SJSA1 (cell line): ENCODE measurements at regions not wholly inside any gene's neighbourhood (a gene's known extent, or its start where the extent isn't known, plus 50 kb on each side); places are given as distances from the start of the nearest gene placed in this dataset.

Experiments
- DNase-seq, 2 experiments: peaks; one replicate each; pipeline ENCODE4 v3.0.0-alpha.2; 2015 to 2020; ENCODE audit warnings: low spot score in 2 of 2, low read depth in 1 of 2
- H3K27ac ChIP-seq: fragments of 250-450 bp; sonication (Bioruptor Pico); 2 replicates; pipeline ENCODE4 v1.5.1; 2020; ENCODE audit warnings: mild to moderate bottlenecking, moderate library complexity
- H3K27me3 ChIP-seq: fragments of 250-450 bp; sonication (Bioruptor Pico); replicated peaks from 2 replicates; pipeline ENCODE4 v1.5.1; 2020; ENCODE audit warnings: mild to moderate bottlenecking, moderate library complexity
- H3K36me3 ChIP-seq: fragments of 250-450 bp; sonication (Bioruptor Pico); 2 replicates; pipeline ENCODE4 v1.5.1; 2020; ENCODE audit warnings: mild to moderate bottlenecking
- H3K4me1 ChIP-seq: fragments of 250-450 bp; sonication (Bioruptor Pico); replicated peaks from 2 replicates; pipeline ENCODE4 v1.6.1; 2021; ENCODE audit warnings: mild to moderate bottlenecking
- H3K4me3 ChIP-seq: fragments of 250-450 bp; sonication (Bioruptor Pico); 2 replicates; pipeline ENCODE4 v1.5.1; 2020; ENCODE audit warnings: mild to moderate bottlenecking
- H3K9me3 ChIP-seq: fragments of 250-450 bp; sonication (Bioruptor Pico); replicated peaks from 2 replicates; pipeline ENCODE4 v1.5.1; 2020; ENCODE audit warnings: mild to moderate bottlenecking

DNA sequence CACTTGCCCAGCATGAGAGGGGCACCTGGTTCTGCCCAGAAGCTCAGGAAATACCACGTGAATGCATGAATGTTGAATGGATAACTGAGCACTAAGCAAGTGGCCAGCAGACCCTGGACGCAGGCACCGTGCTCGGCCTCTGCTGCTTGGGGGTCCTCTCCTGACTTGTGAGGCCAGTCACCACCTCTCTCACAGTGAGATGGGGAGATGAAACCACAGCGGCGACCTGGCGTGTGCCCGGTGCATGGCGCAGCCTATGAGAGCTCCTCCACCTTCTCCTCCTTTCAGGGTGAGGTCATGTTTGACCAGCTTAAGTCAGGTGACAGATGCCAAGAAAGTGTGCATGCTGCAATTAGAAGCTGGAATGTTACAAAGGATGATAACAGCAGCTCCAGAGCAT lies 75.5 kb downstream of the HMX1 start:
- Histone ChIP-seq H3K27ac (no peak overlapping the region), H3K9me3 (no peaks in the 10 kb centered on the region), H3K27me3 (no peaks in the 10 kb centered on the region), H3K4me1 (no peaks in the 10 kb centered on the region), H3K36me3 (no peaks in the 10 kb centered on the region), H3K4me3 (no peak overlapping the region)
- DNase-seq, result no peak

DNA sequence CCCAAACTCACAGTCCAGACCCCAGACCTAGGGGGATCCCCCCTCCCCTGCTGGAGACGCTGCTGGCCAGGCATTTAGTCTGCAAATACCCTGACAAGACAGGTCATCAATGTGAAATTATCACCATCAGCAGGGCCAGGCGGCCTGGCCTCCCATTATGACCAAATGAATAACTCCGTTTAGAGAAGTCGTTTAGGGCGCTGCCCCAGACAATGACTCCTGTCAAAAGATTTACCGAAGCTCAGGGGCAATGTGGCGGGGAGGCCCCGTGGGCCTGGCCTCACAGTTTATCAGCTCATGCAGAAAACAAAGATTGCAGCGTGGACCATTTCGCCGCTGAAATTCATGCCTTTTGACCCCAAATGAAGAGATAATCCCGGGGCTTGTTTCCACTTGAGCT lies 76.5 kb downstream of the HMX1 start:
- no peak overlapping the region for H3K4me3 ChIP-seq
- no peaks in the 10 kb centered on the region for H3K27me3 ChIP-seq
- no peaks in the 10 kb centered on the region for H3K36me3 ChIP-seq
- no peaks in the 10 kb centered on the region for H3K4me1 ChIP-seq
- no peak overlapping the region for H3K27ac ChIP-seq
- H3K9me3 ChIP-seq, result no peaks in the 10 kb centered on the region
- no peak for DNase-seq

DNA sequence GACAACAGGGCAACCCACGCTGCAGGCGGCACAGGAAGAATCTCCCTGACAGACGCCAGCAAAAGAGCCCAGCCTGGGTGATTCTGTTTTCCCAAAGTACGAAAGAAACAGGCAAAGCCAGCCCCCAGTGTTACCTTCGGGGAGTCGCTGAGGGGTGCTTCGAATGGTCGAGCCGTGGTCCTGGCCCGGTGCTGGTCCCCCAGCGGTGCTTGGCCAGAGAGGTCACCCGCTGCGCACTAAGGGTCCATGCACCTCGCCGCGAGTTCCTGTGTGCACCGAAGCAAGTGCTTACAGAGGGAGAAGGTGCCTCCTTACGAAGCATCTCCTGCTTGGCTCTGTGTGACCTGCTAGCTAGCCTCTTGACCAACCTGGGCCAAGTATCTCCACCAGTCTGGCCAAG lies 77.1 kb downstream of the HMX1 start:
- no peak for DNase-seq
- no peaks in the 10 kb centered on the region for H3K4me1 ChIP-seq

DNA sequence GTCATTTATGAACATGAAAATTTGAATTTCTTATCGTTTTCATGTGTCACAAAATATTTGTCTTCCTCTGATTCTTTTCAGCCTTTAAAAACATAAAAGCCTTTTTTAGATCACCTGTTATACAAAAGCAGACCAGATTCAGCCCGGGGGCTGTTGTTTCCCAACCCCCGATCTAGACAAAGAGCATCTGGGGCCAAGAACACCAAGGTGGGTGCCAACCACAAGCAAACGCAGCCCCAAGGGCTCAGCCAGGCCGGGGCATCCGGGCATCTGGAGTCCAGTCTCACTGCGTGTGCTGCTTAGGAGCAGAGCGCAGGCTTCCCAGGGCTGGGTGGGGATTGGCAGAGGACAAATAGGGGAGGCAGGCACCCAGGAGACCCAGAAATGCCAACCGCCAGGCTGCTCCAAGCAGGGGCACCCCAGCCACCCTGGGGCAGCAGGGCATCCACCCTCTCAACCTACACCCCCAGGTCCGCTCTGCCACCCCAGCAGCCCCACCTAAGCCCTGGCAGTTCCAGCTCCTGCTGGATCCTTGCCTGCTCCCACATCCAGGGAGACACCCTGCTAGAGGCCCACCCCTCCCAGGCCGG lies 78.0 kb downstream of the HMX1 start:
- H3K27me3 ChIP-seq, result no peaks in the 10 kb centered on the region
- H3K4me3 ChIP-seq, result no peak overlapping the region
- DNase-seq, result no peak
- no peaks in the 10 kb centered on the region for H3K4me1 ChIP-seq
- no peak overlapping the region for H3K27ac ChIP-seq
- H3K36me3 ChIP-seq, result no peaks in the 10 kb centered on the region
- H3K9me3 ChIP-seq, result no peaks in the 10 kb centered on the region

More for the DNA sequence above, 77.1 kb downstream of the HMX1 start:
- Histone ChIP-seq H3K4me3 (no peak overlapping the region), H3K36me3 (no peaks in the 10 kb centered on the region), H3K27me3 (no peaks in the 10 kb centered on the region), H3K27ac (no peak overlapping the region), H3K9me3 (no peaks in the 10 kb centered on the region)

DNA sequence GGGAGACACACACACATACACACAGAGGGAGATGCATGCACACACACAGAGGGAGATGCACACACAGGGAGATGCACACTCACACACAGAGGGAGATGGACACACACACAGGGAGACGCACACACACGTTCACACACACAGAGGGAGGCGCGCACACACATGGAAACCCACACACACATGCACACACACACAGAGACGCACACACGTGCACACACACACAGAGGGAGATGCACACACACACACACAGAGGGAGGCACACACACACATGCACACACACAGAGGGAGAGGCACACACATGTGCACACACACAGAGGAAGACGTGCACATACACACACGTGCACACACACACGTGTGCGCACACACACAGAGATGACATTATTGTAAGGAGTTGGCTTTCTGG lies 79.1 kb downstream of the HMX1 start:
- Histone ChIP-seq H3K27ac (no peak overlapping the region), H3K36me3 (no peaks in the 10 kb centered on the region), H3K27me3 (no peaks in the 10 kb centered on the region), H3K4me1 (no peaks in the 10 kb centered on the region), H3K9me3 (no peaks in the 10 kb centered on the region), H3K4me3 (no peak overlapping the region)
- DNase-seq, result no peak

DNA sequence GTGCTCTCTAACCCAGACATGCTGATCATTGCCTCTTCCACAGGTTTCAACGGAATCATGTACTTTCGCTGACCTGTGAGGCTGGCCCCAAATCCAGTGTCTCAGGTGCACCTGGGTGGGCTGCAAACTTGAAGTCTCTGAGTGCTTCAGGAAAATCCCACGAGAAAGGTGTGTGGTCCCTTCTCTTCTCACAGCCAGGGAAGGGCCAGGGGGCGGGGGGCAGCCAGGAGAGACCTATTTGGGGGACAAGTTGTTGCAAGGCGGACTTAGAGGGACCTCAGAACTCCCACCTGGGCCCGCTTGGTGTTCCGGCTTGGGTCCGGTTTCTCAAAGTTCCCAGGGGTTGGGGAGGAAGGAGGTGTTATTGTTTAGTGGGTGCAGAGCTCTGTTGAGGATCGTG lies 80.0 kb downstream of the HMX1 start:
- no peak for DNase-seq
- Histone ChIP-seq H3K4me3 (no peak overlapping the region), H3K9me3 (no peaks in the 10 kb centered on the region), H3K36me3 (no peaks in the 10 kb centered on the region), H3K4me1 (no peaks in the 10 kb centered on the region), H3K27ac (no peak overlapping the region), H3K27me3 (no peaks in the 10 kb centered on the region)

DNA sequence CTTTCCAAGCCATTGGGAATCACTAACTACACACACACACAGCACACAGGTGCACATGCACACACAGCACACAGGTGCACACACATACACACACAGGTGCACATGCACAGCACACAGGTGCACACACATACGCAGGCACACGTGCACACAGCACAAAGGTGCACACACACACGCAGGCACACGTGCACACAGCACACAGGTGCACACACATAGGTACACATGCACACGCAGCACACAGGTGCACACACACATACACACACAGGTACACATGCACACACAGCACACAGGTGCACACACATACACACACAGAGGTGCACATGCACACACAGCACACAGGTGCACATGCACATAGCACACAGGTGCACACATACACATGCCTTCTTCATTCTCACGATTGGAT lies 80.9 kb downstream of the HMX1 start:
- H3K36me3 ChIP-seq, result no peaks in the 10 kb centered on the region
- no peak for DNase-seq
- H3K9me3 ChIP-seq, result no peaks in the 10 kb centered on the region
- H3K4me1 ChIP-seq, result no peaks in the 10 kb centered on the region
- no peak overlapping the region for H3K4me3 ChIP-seq
- H3K27me3 ChIP-seq, result no peaks in the 10 kb centered on the region
- H3K27ac ChIP-seq, result no peak overlapping the region

DNA sequence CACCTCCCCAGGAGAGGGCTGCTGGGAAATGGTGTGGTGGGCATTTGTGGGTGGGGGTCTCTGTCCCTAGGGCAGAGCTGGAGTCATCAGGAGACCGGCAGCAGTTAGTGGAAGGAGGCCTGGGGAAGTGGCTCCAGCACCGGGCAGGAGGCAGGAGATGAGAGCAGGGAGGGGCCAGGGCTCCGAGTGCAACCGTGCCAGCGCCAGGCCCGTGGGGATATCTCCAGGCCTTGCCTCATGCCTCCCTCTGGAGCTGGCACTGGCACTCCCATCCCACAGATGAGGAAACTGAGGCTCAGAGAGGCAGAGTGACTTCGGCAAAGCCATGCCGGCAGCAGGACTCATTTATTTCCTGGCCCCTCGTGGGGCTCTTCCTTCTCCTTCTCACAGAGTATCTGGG lies 83.5 kb downstream of the HMX1 start:
- H3K27ac ChIP-seq, result no peak overlapping the region
- no peak for DNase-seq
- H3K9me3 ChIP-seq, result no peaks in the 10 kb centered on the region
- H3K4me1 ChIP-seq, result no peaks in the 10 kb centered on the region
- no peak overlapping the region for H3K4me3 ChIP-seq
- no peaks in the 10 kb centered on the region for H3K27me3 ChIP-seq
- H3K36me3 ChIP-seq, result no peaks in the 10 kb centered on the region

DNA sequence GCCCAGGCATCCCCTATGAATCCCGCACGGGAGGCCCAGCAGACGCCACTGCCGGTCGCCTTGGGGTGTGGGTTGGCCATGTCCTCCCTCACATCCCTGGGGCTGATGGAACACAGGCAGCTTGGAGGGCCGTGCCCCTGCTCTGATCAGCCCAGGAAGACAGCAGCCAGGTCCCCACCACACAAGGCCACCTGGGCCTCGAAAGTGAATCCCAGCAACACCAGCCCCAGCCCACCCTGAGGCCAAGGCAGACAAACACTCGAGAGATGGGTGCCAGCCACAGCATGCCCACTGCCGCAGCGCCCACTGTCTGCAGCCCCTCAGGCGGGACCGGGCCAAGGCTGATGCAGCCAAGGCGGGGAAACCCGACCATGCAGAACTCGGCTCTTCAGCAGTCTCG lies 85.5 kb downstream of the HMX1 start:
- no peaks in the 10 kb centered on the region for H3K9me3 ChIP-seq
- no peak overlapping the region for H3K27ac ChIP-seq

DNA sequence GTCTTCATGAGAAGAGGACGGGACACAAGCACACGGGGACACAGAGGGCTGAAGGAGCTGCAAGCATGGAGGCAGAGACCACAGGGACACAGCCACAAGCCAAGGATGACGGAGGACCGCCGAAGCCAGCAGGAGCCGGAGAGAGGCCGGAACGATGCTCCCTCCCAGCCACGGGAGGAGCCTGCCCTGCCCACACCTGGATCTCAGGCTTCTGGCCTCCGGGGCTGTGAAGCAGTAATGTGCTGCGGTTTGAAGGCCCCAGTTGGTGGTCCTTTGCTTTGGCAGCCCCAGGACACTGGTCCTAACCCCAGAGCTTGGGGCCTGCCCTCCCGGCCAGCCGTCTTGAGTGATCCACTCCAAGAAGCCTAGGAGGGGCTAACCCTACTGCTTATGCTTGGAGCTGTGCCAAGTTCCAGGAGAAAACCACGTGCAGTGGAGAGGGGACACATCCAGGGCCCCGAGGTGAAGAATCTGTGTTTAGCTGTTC lies 85.9 kb downstream of the HMX1 start:
- no peaks in the 10 kb centered on the region for H3K36me3 ChIP-seq
- no peak for DNase-seq

More for the DNA sequence above, 85.5 kb downstream of the HMX1 start:
- no peaks in the 10 kb centered on the region for H3K36me3 ChIP-seq
- H3K4me1 ChIP-seq, result no peaks in the 10 kb centered on the region
- H3K4me3 ChIP-seq, result no peak overlapping the region
- DNase-seq, result no peak
- H3K27me3 ChIP-seq, result no peaks in the 10 kb centered on the region

DNA sequence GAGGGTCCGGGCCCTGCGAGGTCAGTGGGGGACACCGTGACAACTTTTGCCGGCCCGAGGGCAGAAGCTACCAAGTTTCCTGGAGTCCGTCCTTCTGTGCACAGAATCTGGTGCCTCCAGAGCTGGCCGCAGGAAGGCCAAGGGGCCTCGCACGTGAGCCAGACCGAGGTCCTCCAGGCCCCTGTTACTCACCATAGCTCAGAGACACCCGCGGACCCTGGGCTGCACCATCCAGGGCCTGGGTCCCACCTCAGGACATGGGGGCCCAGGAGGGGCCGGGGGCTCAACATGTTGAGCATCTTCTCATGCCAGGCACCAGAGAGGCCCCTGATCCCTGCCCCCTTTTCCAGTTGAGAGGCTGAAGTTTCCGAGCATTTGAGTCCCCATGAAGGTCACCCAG lies 87.9 kb downstream of the HMX1 start:
- Histone ChIP-seq H3K4me3 (no peak overlapping the region), H3K9me3 (no peaks in the 10 kb centered on the region), H3K27ac (no peak overlapping the region), H3K27me3 (no peaks in the 10 kb centered on the region), H3K4me1 (peaks cover 8% of the 10 kb centered on the region), H3K36me3 (no peaks in the 10 kb centered on the region)
- DNase-seq, result no peak

More for the DNA sequence above, 85.9 kb downstream of the HMX1 start:
- Histone ChIP-seq H3K9me3 (no peaks in the 10 kb centered on the region), H3K4me1 (no peaks in the 10 kb centered on the region), H3K27me3 (no peaks in the 10 kb centered on the region), H3K4me3 (no peak overlapping the region), H3K27ac (no peak overlapping the region)

DNA sequence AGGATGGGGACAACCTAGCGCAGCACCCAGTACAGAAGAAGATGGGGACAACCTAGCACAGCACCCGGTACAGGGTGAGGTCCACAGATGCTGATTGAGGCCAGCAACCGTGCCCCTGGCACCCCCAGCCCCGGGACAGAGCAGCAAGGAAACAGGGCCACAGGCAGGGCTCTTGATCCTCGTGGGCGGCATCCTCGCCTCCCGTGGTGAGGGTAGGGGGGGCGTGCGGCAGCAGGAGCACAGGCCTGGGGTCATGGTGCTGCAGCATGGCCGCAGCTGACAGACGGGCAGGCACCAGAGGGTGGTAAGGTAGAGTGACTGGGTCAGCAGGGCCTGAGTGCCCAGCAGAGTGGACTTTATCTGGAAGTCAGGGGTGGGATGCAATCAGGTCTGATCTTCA lies 89.5 kb downstream of the HMX1 start:
- Histone ChIP-seq H3K27ac (no peak overlapping the region), H3K4me1 (peaks cover 15% of the 10 kb centered on the region), H3K36me3 (no peaks in the 10 kb centered on the region), H3K9me3 (no peaks in the 10 kb centered on the region), H3K27me3 (no peaks in the 10 kb centered on the region), H3K4me3 (no peak overlapping the region)
- no peak for DNase-seq

DNA sequence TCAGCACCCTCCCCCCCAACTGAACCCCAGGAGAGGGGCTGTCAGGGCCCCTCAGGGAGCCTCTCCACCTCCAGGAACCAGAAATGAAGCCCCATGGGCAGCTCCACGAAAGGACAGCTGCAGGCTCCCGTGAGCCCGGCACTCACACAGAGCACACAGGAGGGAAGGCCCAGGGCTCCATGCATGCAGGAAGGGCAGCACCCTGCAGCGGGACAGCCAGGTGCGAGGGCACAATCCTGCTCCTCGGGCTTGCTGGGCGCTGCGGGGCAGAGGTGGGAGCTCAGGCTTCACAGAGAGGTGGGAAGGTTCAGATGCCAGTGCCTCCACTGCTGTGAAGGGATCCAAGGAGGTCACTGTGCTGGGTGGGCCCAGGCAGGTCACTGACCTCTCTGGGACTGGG lies 90.0 kb downstream of the HMX1 start:
- no peak overlapping the region for H3K27ac ChIP-seq

DNA sequence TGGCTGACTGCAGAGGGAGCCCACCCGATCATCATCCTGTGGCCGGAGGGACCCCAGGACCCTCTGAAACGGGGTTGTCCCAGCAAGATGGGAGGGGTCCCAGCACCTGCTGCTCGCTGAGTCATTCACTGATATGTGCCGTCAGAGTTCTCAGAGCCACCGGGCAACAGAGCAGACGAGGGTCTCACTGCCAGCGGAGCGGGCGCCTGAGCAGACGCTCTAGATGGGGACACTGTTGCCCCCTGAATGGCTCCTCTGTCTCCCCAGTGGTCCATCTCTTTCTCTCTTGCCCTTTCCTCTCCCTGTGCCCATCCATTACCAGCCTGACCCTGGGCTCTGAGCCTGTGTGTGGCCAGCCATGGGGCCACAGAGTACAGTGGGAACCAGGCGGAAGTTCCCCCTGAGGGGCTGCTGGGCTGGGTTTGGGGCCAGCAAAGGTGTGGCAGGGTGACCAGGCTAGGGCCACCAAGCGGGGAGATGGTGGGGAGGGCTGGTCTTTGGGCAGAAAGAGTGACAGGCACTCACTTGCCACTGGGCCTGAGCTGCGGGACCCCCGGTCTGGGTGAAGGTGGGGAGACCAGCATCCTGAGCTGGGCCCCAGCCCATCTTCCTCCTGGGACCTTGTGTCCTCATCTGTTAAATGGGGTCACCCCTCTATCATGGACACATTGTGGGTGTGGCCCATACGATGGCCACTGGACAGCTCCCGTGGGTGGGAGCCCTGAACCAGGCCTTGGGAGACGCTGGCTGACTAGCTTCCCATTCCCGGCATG lies 90.9 kb downstream of the HMX1 start:
- Histone ChIP-seq H3K27me3 (no peaks in the 10 kb centered on the region), H3K9me3 (no peaks in the 10 kb centered on the region)

More for the DNA sequence above, 90.0 kb downstream of the HMX1 start:
- Histone ChIP-seq H3K4me1 (peaks cover 15% of the 10 kb centered on the region), H3K36me3 (no peaks in the 10 kb centered on the region), H3K9me3 (no peaks in the 10 kb centered on the region), H3K27me3 (no peaks in the 10 kb centered on the region), H3K4me3 (no peak overlapping the region)
- DNase-seq, result no peak

More for the DNA sequence above, 90.9 kb downstream of the HMX1 start:
- Histone ChIP-seq H3K4me1 (peaks cover 15% of the 10 kb centered on the region), H3K36me3 (no peaks in the 10 kb centered on the region), H3K27ac (no peak overlapping the region), H3K4me3 (no peak overlapping the region)
- DNase-seq, result no peak
